Epithelial cell of esophagus (primary cell): ENCODE measurements at regions not wholly inside any gene's neighbourhood (a gene's known extent, or its start where the extent isn't known, plus 50 kb on each side); places are given as distances from the start of the nearest gene placed in this dataset.

ENCODE experiments used
- DNase-seq: peaks from one replicate; pipeline ENCODE4 v3.0.0; 2010; ENCODE audit warnings: low read depth
- H3K4me3 ChIP-seq: 2 replicates; pipeline ENCODE4 v1.5.1; 2011; ENCODE audit warnings: mild to moderate bottlenecking, low read length, control low read depth
- CTCF ChIP-seq: IDR thresholded peaks from 2 replicates; pipeline ENCODE4 v1.5.1; 2011; ENCODE audit warnings: low read depth, mild to moderate bottlenecking, low read length, control low read depth, inconsistent platforms; ENCODE audit not compliant: insufficient read depth; ENCODE audit errors: missing control alignments

GRCh38 chr13:111850976-111851375 is 216.0 kb upstream of the SOX1 start:
- TF ChIP-seq CTCF = no peak
- DNase-seq = no peak
- H3K4me3 ChIP-seq = no peak overlapping the region

- no peak for TF ChIP-seq CTCF
- no peak for DNase-seq
- H3K4me3 ChIP-seq = no peak overlapping the region
These were observed 214.0 kb upstream of the SOX1 start for GRCh38 chr13:111852725-111853518.

- H3K4me3 ChIP-seq = no peak overlapping the region
- no peak for DNase-seq
- no peak for TF ChIP-seq CTCF
These were observed 213.2 kb upstream of the SOX1 start for GRCh38 chr13:111853721-111854120.

- DNase-seq = no peak
These were observed 212.5 kb upstream of the SOX1 start for GRCh38 chr13:111854403-111854802.

GRCh38 chr13:111855191-111855590 is 211.8 kb upstream of the SOX1 start:
- no peak overlapping the region for H3K4me3 ChIP-seq
- no peak for DNase-seq
- no peak for TF ChIP-seq CTCF

More at GRCh38 chr13:111854403-111854802, 212.5 kb upstream of the SOX1 start:
- H3K4me3 ChIP-seq = no peak overlapping the region
- TF ChIP-seq CTCF = no peak

GRCh38 chr13:111855786-111856185 is 211.2 kb upstream of the SOX1 start:
- H3K4me3 ChIP-seq = no peak overlapping the region
- no peak for TF ChIP-seq CTCF

GRCh38 chr13:111856571-111856970 is 210.4 kb upstream of the SOX1 start:
- DNase-seq = no peak
- H3K4me3 ChIP-seq = no peak overlapping the region
- TF ChIP-seq CTCF = no peak

More at GRCh38 chr13:111855786-111856185, 211.2 kb upstream of the SOX1 start:
- DNase-seq = no peak
